ENCODE measurements at regions not wholly inside any gene's neighbourhood (a gene's known extent, or its start where the extent isn't known, plus 50 kb on each side); places are given as distances from the start of the nearest gene placed in this dataset.
"Not testable (repeated sequence)": the region's sequence is repeated elsewhere in the genome, so short reads cannot be mapped to it uniquely, and the experiment has no call there.

- no peak for ATAC-seq (ENCODE audit: low FRiP score)
- DNase-seq (ENCODE audit: low spot score): no peak
- TF ChIP-seq CTCF (IDR thresholded peaks at IDR 0.05): no peak
Observed at GRCh38 chr13:99734013-99734693, 232.9 kb downstream of the TM9SF2 start.

- ATAC-seq (ENCODE audit: low FRiP score) (no peak), DNase-seq (ENCODE audit: low spot score) (no peak)
- no peak for TF ChIP-seq CTCF (IDR thresholded peaks at IDR 0.05)
Observed at GRCh38 chr13:99733346-99733745, 232.1 kb downstream of the TM9SF2 start.

- no peak for TF ChIP-seq CTCF (IDR thresholded peaks at IDR 0.05)
- ATAC-seq (ENCODE audit: low FRiP score) (no peak), DNase-seq (ENCODE audit: low spot score) (no peak)
Observed at GRCh38 chr13:99731747-99732146, 230.5 kb downstream of the TM9SF2 start.

GRCh38 chr13:99730403-99730802, 229.1 kb downstream of the TM9SF2 start:
- TF ChIP-seq CTCF (IDR thresholded peaks at IDR 0.05): no peak
- DNase-seq (ENCODE audit: low spot score) (no peak), ATAC-seq (ENCODE audit: low FRiP score) (no peak)

- no peak for ATAC-seq (ENCODE audit: low FRiP score)
- no peak for DNase-seq (ENCODE audit: low spot score)
- no peak for TF ChIP-seq CTCF (IDR thresholded peaks at IDR 0.05)
Observed at GRCh38 chr13:99729745-99730144, 228.5 kb downstream of the TM9SF2 start.

GRCh38 chr13:99727651-99728050, 226.4 kb downstream of the TM9SF2 start:
- DNase-seq (ENCODE audit: low spot score); ATAC-seq (ENCODE audit: low FRiP score): not testable (repeated sequence)

GRCh38 chr13:99726282-99726894, 225.1 kb downstream of the TM9SF2 start:
- DNase-seq (ENCODE audit: low spot score) (no peak), ATAC-seq (ENCODE audit: low FRiP score) (no peak)
- TF ChIP-seq CTCF (IDR thresholded peaks at IDR 0.05): no peak
